ENCODE measurements at regions not wholly inside any gene's neighbourhood (a gene's known extent, or its start where the extent isn't known, plus 50 kb on each side); places are given as distances from the start of the nearest gene placed in this dataset.

DNA sequence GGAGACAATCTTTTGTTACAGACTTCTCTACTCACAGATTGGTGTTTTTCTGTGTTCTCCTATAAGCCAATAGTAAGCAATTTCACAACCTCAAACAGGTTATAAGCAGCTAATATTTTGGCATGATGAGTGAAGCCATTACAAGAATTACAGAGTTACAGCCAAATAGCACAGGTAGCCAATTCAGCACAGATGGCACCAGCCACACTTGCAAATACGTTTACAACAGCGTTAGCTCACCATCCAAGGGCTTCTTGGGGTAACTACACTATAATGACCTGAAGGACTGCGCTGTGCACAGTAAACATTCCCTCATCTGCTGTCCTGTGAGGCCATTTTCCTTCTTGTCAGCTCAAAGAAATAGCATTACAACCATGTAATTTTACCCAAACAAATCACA lies 428.6 kb downstream of the TCERG1L start:
- TF ChIP-seq GATA2 (IDR thresholded peaks at IDR 0.05; ENCODE audit: low read depth, low read length) (no peak), GATA3 (IDR thresholded peaks at IDR 0.05; ENCODE audit: low read depth, low read length) (no peak)

All from SH-SY5Y (cell line).